GM19468 (cell line): ENCODE measurements at regions not wholly inside any gene's neighbourhood (a gene's known extent, or its start where the extent isn't known, plus 50 kb on each side); places are given as distances from the start of the nearest gene placed in this dataset.
"Not testable (repeated sequence)": the region's sequence is repeated elsewhere in the genome, so short reads cannot be mapped to it uniquely, and the experiment has no call there.

Experiments used
- ATAC-seq: cut with Tn5 transposase; IDR thresholded peaks from one replicate; pipeline ENCODE4 v1.9.1; 2021; ENCODE audit warnings: mild to moderate bottlenecking, moderate library complexity, moderate number of reproducible peaks; ENCODE audit not compliant: unreplicated experiment; ENCODE audit errors: extremely low read depth

DNA sequence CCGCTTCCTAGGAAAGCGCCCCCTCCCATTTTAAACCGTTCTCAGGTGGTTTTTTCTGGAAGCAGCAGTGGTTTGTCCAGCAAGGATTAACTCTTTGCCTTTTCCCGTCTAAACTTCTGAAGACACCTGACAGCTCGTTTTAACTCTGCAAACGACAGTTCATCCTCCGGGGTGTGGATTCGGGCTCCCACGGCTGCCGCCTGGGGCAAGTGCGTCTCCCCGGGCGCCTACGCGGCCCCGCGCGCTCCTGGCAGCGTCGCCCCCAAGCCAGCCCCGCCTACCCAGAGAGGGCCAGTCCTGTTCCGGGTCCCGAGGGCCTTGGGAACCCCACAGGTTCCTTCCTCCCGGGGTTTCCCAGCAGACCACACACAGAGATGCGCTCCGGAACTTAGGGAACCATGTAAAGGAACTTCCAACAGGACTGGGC is 54.4 kb downstream of the PRR18 start:
- no peak for ATAC-seq

DNA sequence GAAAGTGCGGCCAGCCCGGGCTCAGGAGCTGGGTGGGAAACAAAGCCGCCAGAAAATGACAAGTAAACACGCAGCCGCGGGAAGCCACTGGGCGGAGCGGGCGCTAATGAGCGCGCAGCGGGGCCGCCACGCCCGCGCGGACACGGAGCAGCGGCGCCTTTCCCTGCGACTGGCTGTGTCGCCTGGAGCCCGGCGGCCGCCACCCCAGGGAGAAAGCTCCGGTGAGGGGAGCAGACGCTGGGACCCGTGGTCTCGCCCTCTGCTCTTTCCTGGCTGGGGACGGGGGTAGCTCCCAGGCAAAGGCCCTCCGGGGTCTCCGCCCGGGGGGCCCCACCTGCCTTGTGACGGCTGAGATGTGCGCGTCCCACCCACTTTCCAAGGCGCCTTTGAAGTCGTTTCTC is 54.9 kb downstream of the PRR18 start:
- ATAC-seq, result no peak

DNA sequence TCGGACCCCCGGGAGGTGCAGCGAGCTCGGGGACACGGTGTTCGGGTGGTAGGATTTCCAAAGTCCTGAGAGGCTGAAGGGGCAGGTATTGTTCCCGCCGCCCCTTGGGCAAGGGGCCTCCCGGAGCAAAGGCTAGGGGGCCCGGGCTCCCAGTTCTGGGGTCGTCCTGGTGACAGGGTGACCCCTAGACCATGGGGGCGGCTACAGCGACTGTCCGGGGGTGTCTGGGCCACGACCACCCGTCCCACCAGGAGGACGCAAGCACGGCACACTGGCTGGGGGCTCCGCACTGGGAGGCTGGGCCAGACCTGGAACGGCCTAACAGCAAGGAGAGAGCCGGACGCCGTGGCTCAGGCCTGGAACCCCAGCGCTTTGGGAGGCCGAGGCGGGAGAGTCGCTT is 55.6 kb downstream of the PRR18 start:
- no peak for ATAC-seq

DNA sequence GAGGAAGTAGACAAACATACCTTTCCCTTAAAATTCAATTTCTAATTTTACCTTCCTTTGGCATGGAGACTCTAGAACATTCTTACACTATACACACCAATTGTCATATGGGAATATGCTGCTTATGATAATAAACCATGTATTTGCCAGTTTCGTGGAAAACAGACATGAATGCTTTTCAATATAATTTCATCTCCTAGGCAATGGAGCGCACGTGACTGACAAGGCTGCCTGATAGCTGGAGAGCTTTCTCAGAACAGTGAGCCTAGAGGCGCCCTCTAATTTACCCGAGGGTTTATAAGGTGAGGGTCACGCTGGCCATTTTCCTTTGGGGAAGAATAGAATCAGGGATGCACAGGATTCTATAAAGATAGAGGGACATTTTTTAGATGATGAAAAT is 56.5 kb downstream of the PRR18 start:
- ATAC-seq, result no peak

DNA sequence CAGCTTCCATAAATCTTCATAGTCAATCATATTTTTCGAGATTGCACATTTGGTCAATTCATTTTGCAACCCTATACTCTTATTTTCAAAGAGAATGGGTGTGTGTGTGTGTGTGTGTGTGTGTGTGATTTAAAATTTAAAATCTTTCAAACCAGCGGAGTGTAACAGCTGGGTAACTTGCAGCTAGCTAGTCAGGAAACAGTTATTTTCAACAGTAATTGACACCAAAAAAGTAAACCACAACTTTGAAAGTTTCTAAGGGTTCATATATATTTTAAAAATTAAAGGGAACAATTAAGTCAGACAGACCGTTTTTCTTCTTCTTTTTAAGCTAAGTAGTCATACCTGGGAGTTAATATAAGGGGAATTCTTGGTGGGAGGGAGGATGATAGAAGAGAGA is 57.0 kb downstream of the PRR18 start:
- ATAC-seq, result no peak

DNA sequence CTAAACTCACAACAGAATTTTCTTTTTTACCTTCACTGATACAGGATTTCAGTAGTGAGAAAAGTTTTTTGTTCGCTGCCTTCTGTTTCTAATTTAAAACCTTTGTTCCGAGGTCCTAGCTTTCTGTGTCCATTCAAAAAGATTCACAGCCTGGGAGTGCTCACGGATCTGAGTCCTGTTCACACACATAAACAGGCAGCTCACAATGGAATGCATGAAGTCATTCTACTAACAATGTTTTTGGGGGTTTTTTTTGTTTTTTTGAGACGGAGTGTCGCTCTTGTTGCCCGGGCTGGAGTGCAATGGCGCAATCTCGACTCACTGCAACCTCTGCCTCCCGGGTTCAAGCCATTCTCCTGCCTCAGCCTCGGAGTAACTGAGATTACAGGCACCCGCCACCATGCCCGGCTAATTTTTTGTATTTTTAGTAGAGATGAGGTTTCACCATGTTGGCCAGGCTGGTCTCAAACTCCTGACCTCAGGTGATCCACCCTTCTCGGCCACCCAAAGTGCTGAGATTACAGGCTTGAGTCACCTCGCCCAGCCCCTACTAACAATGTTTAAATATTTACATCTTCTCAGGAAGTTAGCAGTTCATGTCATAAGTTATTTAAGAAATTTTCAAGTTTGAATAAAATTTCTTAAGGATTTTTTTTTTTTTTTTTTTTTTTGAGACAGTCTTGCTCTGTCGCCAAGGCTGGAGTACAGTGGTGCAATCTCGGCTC is 59.0 kb downstream of the PRR18 start:
- ATAC-seq, result not testable (repeated sequence)

DNA sequence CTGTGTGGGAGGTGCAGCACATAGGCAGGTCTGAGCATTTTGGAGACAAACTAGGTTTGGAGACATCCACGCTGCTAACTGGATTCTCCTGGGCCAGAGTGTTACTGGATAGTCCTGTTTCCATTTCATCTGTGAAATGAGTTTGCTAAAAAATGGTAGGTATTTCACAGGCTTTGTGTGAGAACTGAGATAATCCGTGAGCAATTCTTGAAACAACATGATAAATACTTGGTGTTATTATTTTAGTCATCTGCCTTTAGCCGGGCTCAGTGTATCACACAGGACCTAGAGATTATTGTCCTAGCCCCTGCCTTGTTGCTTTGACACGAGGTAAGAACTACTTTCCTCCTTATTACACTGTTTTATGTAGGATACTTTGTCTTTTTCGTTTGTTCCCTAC is 63.0 kb downstream of the PRR18 start:
- ATAC-seq, result no peak

DNA sequence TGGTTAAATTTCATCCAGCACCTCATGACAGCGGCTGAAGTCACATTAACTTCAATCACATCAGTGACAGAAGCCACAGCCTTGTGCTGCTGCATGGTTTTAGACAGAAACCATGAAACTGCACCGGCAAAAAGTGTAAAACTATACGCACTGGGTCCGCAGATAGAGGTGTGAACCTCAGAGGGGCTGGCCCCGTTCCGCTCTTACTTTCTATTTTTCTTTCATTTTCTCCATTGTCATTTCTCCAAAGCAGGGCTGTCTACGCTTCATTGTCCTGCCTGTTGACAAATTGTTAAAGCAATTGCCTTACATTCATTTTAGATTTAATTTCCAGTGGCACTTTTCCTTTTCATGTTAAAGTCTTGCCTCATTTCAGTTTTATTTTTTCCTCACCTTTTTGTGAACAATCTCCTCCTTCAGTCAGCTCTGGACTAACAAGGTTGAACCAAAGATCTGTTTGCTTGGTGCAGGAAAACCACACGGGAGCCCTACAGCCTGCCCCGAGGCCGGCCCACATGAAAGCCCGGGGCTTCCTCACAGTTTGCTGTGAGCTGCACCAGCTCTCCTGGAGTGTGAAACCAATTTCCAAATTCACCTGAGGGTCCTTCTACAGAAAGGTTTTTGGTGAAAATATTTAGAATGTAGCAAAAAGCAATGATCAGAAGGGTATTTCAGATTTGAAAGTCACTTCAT is 63.7 kb downstream of the PRR18 start:
- peak; percentile 89 for ATAC-seq

DNA sequence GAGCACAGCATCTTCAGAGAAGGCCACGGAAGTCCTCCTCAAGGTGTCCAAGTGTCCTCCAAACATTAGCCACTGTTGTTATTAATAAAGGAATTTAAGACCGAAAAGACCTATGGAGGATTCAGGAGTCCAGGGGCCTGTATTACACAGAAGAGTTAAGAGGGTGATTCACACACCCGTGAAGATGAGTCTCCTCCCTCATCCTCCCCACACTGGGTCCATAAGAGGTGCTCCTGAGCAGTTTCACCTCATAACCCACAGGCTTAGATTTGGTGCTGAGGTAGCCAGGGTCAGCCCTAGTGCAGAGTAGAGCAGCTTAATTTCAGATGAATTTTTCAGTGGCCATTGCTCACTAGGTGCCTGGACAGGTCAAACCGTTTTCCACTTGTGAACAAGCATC is 65.3 kb downstream of the PRR18 start:
- no peak for ATAC-seq

DNA sequence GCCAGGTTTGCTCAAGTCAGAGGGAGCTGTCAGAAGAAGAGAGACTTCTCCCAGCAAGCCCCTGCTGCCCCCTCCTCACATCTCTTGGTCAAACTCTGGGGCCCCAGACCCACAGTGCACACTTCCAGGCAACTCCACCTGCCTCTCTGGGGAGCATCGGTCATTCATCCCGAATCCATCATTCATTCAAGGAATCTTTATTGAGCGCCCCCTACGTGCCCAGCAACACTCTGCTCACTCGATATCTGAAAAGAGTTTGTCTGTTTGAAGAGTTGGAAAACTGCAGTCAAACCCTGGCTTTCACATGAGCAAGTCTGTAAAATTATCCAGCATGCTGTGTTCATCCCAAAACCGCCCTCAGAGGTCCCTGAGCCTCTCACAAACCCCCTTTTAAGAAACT is 66.2 kb downstream of the PRR18 start:
- no peak for ATAC-seq

DNA sequence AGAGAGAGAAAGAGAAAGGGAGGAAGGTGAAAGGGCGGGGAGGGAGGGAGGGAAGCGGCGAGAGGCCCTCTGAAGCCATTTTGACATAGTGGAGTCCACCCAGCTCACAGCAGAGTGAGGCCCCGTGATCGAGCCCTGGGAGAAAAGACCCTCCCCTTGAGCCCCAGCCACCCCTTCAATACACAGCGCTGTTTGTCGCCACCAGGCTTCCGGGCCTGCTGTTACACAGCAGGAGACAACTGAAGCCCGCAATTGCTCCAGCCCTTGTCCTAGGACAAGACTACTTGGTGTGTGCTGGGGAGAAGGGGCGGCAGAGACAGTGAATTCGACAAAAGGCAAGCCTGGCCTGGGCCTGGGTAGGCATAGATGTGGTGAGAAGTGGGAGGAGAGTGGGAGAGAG is 67.3 kb downstream of the PRR18 start:
- no peak for ATAC-seq

DNA sequence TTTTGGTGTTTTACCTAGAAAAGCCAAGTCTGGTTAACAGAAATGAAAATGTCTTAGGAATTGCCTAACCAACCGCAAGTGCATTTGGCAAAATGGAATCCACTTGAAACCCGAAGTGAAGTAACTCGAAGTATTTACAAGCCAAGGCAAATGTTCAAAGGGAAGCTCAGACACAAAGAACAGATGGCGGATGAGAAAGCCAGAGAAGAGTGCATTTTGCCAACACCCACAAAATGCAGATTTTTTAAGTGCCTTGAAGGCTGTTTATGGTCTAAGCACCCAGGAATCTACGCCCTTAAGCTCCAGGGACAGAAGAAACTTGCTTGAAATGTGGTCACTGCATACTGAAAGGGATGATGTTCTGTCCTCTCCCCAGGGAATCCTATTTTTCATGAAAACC is 70.0 kb upstream of the TBXT start:
- no peak for ATAC-seq

DNA sequence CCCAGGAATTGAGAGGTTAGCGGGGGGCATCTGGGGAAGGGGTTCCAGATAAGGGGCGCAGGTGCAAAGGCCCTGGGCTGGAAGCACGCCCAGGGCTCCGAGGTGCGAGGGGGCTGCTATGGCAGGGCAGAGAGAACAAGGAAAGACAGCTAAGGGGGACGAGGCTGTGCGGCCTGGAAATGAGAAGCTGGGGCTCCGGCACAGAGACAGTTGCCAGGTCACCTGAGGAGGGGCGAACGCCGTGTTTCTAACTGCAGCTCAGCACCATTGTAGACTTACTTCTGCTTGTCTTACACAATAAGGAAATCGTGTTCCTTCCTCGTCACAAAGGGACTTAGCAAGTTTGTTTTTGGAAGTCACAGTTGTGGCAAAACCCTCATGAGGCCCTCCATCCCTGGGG is 68.9 kb upstream of the TBXT start:
- no peak for ATAC-seq

DNA sequence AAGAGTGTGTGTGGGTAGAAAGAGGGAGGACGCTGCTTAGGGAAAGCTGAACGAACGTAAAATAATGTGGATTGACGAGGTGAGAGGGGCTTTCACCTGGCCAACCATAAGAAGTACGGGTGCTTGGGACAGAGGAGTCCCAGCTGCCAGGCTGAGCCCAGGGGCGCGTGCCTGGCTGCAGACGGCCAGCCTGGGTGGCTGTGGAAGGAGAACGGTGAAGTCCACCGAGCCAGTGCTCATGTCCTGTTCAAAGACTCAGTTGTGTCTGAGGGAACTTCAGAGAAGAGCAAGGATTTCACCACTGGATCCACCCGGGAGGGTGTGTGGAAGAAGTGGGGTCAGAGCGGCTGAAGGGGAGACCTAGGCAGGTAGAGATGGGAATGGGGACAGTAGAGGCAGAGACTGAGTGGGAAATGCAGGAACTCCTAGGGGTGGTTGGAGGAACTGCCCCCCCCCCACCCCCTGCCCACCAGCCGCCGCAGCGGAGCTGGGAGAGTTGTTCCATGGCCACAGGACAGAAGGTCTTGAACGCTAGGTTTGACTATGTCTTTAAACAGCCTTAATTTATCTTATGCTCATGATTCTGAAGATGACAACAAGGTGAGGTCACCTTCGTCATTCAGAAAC is 68.1 kb upstream of the TBXT start:
- ATAC-seq, result no peak

DNA sequence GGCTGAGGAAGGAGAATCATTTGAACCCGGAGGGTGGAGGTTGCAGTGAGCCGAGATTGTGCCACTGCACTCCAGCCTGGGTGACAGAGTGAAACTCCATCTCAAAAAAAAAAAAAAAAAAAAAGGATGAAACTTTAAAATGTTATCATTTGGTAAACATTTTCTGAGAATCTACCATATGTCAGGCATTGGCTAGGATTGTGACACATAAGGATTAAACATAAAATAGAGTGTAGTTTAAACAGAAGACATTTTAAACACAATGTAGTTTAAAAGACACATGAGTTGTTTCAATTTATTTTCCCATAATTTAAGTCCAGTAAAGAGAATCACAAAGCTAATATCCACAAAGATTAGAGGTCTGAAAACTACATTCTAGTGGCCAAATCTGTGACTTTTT is 63.5 kb upstream of the TBXT start:
- not testable (repeated sequence) for ATAC-seq

DNA sequence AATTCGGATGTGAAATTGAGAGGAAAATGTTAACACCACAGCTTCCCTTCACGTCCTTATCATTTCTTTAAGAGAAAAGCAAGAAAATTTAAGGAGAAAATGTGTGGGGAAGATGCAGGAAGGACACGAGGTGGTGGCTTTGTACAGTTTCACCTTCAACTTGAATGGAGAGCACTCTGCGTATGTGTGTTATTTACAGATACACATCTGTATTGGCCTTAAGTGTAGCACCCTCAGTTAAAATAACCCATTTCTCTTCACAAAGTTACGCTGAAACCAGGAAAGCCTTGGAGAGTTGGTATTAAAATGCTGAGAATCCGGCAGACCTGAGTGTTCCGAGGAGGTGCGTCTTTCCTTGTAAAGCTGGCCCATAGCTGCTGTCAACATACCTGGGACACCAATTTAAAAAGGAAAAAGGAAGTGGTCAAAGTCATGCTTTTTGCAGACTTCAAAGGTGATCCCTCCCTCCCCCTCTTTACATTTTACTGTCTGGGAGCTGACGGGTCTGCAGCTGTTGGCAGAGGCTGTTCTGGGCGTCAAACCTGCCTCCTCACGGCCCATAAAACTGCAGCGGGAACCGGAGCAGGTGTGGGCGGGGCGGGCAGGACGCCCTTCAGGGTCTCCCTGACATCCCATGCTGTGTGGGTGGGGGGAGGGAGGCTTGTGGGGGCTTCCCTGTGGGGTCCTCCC is 61.3 kb upstream of the TBXT start:
- no peak for ATAC-seq

DNA sequence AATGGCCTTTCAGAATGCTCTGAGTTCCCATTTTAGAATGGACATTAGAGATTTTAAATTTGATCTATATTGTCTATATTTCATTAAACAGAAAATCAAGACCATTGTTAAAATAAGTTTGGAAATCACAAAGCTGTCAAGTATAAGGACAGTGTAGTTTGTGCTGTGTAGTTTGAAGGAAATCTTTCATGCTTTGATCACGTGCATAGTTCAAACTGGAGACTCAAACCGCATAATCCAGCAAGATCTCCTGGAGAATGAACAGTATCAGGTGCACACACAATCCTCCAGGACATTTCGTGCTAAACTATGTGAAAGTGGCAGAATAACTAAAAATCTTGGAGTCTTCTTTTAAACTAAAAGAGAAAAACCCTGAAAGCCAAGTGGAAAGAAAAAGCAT is 60.8 kb upstream of the TBXT start:
- no peak for ATAC-seq

DNA sequence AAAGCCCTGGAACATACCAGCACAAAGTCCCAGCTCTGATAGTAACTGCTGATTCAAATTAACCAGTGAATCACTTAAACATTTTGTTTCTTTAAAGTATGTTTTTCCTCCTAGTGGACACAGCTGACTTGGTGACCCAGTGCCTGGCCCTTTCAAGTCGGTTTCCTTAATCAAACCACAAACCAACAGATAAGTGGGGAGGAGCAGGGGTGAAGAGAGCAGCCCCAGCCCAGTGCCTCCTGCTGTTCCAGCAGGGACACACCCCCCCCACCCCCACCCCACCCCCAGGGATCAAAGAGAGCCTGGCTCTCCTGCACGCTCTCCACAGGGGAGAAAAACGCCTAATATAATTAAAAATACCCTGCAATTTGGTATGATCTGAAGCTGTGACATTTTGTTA is 55.4 kb upstream of the TBXT start:
- no peak for ATAC-seq

DNA sequence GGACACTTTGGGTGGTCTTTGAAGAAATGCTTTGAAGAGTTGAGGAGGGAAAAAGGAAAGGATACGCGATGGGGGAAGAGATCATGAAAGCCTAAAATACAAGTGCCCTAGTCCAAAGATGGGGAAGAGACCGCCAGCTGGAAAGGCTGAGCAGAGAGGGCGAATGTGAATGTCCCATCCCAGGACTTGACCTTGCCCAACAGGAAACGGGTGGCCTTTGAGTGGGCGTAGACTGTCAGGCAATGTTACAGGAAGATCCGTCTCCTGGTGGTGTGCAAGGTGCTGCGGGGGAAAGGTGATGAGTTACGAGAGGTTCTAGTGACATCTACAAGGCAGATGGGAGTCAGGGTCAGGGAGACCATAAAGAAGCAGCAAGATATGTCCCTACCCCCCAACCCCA is 55.0 kb upstream of the TBXT start:
- no peak for ATAC-seq

DNA sequence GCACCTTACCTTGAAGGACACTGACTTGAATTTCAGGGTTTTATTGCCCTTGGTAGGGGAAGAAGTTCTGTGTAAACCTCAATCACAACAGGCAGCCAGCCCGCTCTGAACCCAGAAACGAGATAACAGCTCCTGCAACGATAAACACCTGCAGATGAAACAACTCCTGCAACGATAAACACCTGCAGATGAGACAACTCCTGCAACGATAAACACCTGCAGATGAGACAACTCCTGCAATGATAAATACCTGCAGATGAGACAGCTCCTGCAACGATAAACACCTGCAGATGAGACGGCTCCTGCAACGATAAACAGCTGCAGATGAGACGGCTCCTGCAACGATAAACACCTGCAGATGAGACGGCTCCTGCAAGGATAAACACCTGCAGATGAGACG is 54.0 kb upstream of the TBXT start:
- ATAC-seq, result no peak

DNA sequence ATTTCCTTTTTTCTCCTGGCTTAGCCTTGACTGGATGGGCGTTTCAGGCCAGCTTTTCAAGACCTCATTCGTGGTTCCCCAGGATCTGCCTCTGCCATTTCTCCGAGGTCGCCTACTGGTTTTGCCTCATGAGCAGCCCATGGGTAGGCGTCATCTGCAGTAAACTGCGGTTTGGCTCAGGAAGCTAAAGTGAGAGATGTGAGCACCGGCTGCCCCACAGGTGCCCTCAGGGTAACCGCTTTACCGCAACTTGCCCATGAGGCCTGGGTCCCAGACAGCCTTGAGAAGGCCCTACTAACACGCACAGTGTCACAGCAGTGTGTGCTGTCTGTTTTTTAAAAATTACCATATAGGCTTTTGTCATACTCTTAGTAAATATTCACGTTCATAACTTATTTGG is 53.4 kb upstream of the TBXT start:
- ATAC-seq, result no peak
